ENCODE measurements at regions not wholly inside any gene's neighbourhood (a gene's known extent, or its start where the extent isn't known, plus 50 kb on each side); places are given as distances from the start of the nearest gene placed in this dataset.

GRCh38 chr4:163631288-163631687 lies 136.8 kb downstream of the TMA16 start:
- Histone ChIP-seq H3K4me1 (ENCODE audit: control insufficient read depth in 2 of 2, insufficient read depth in 2 of 2, low read length in 2 of 2) (no peaks in the 10 kb centered on the region), H3K9me3 (ENCODE audit: control insufficient read depth in 2 of 3, low read length in 3 of 3) (no peaks in the 10 kb centered on the region), H3K27me3 (ENCODE audit: control insufficient read depth in 2 of 2, insufficient read depth in 2 of 2, low read length in 2 of 2) (no peaks in the 10 kb centered on the region), H3K4me3 (ENCODE audit: low read length) (no peak overlapping the region), H3K27ac (ENCODE audit: low read depth, low read length) (no peak overlapping the region), H3K36me3 (ENCODE audit: control insufficient read depth in 2 of 3, insufficient read depth in 3 of 3, low read length in 3 of 3) (no peaks in the 10 kb centered on the region)
- Mint-ChIP-seq H3K36me3 (peaks cover 0 to 3% (median 0%) of the 10 kb centered on the region in 5 donors), H3K27ac (no peak overlapping the region), H3K27me3 (peaks cover 0 to 3% (median 0%) of the 10 kb centered on the region in 5 donors), H3K4me3 (no peak overlapping the region), H3K9me3 (peaks cover 0 to 8% (median 5%) of the 10 kb centered on the region in 11 donors), H3K4me1 (peaks cover 0 to 6% (median 0%) of the 10 kb centered on the region in 7 donors)
- DNase-seq (no peak), ATAC-seq (no peak)
- intact Hi-C loops (cut with micrococcal nuclease), result no loop called here
- ChIA-PET CTCF (no interaction called here), POLR2A (interaction anchor here (0.9 kb wide), 1 partner anchor 44 kb away, joined by 3 read pairs; no protein-coding TSS in a partner anchor)

GRCh38 chr4:163638909-163639308 lies 144.4 kb downstream of the TMA16 start:
- H3K9me3 Mint-ChIP-seq, result peaks cover 0 to 5% (median 0%) of the 10 kb centered on the region in 11 donors
- no peak overlapping the region for H3K27ac ChIP-seq (ENCODE audit: low read depth, low read length)
- no peaks in the 10 kb centered on the region for H3K27me3 ChIP-seq (ENCODE audit: control insufficient read depth in 2 of 2, insufficient read depth in 2 of 2, low read length in 2 of 2)
- H3K4me3 Mint-ChIP-seq, result no peak overlapping the region
- ChIA-PET POLR2A (no interaction called here), CTCF (no interaction called here)
- intact Hi-C loops (cut with micrococcal nuclease), result no loop called here
- peak overlapping the region in 1 of 9 donors; percentile 85 for H3K27ac Mint-ChIP-seq
- no peaks in the 10 kb centered on the region for H3K27me3 Mint-ChIP-seq
- no peak for ATAC-seq
- no peaks in the 10 kb centered on the region for H3K36me3 ChIP-seq (ENCODE audit: control insufficient read depth in 2 of 3, insufficient read depth in 3 of 3, low read length in 3 of 3)
- peaks cover 0 to 4% (median 0%) of the 10 kb centered on the region in 7 donors for H3K4me1 Mint-ChIP-seq
- H3K9me3 ChIP-seq (ENCODE audit: control insufficient read depth in 2 of 3, low read length in 3 of 3), result no peaks in the 10 kb centered on the region
- no peaks in the 10 kb centered on the region for H3K4me1 ChIP-seq (ENCODE audit: control insufficient read depth in 2 of 2, insufficient read depth in 2 of 2, low read length in 2 of 2)
- no peak overlapping the region for H3K4me3 ChIP-seq (ENCODE audit: low read length)
- DNase-seq, result no peak
- H3K36me3 Mint-ChIP-seq, result no peaks in the 10 kb centered on the region

GRCh38 chr4:163649557-163650091 lies 155.1 kb downstream of the TMA16 start:
- Mint-ChIP-seq H3K9me3 (peaks cover 0 to 29% (median 19%) of the 10 kb centered on the region in 11 donors), H3K4me1 (peaks cover 0 to 8% (median 0%) of the 10 kb centered on the region in 7 donors), H3K36me3 (peaks cover 0 to 21% (median 10%) of the 10 kb centered on the region in 5 donors), H3K27me3 (peaks cover 0 to 5% (median 0%) of the 10 kb centered on the region in 5 donors), H3K27ac (no peak overlapping the region), H3K4me3 (no peak overlapping the region)
- ChIA-PET CTCF (interaction anchor here (0.5 to 1.2 kb wide), 3 partner anchors 99 to 1094 kb away, joined by 3 to 4 read pairs (median 3); no protein-coding TSS in a partner anchor), POLR2A (no interaction called here)
- no peaks in the 10 kb centered on the region for H3K27me3 ChIP-seq (ENCODE audit: control insufficient read depth in 2 of 2, insufficient read depth in 2 of 2, low read length in 2 of 2)
- no peaks in the 10 kb centered on the region for H3K4me1 ChIP-seq (ENCODE audit: control insufficient read depth in 2 of 2, insufficient read depth in 2 of 2, low read length in 2 of 2)
- intact Hi-C loops (cut with micrococcal nuclease), result no loop called here
- H3K9me3 ChIP-seq (ENCODE audit: control insufficient read depth in 2 of 3, low read length in 3 of 3), result peaks cover 0 to 15% (median 5%) of the 10 kb centered on the region in 3 experiments
- no peak for ATAC-seq
- H3K4me3 ChIP-seq (ENCODE audit: low read length), result no peak overlapping the region
- no peak overlapping the region for H3K27ac ChIP-seq (ENCODE audit: low read depth, low read length)
- no peak for DNase-seq
- H3K36me3 ChIP-seq (ENCODE audit: control insufficient read depth in 2 of 3, insufficient read depth in 3 of 3, low read length in 3 of 3), result no peaks in the 10 kb centered on the region

DNA sequence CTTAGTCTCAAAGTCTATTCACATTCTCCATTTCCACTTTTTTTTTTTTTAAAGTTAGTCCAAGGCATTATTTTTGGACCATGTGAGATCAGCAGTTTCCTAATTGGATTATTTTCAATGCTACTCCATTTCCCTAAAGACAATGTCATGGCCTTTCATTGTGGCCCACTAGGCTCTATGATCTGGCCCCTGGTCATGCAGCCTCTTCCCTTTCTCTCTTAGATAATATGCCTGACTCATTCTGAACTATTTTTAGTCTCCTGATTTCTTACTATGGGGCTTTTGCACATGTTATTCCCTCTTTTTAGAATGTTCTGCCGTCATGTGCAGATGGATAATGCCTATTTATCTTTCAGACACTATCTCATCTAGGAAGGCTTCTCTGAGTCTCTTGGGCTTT lies 157.3 kb downstream of the TMA16 start:
- intact Hi-C loops (cut with micrococcal nuclease), result loop anchor here in 1 of 2 donors (2.0 kb wide), 1 partner anchor 23 kb away; no protein-coding TSS in a partner anchor
- CTCF ChIA-PET, result no interaction called here
- POLR2A ChIA-PET, result no interaction called here
- peaks cover 0 to 12% (median 3%) of the 10 kb centered on the region in 5 donors for H3K36me3 Mint-ChIP-seq
- peaks cover 0 to 8% (median 0%) of the 10 kb centered on the region in 7 donors for H3K4me1 Mint-ChIP-seq
- H3K9me3 ChIP-seq (ENCODE audit: control insufficient read depth in 2 of 3, low read length in 3 of 3), result no peaks in the 10 kb centered on the region
- no peaks in the 10 kb centered on the region for H3K36me3 ChIP-seq (ENCODE audit: control insufficient read depth in 2 of 3, insufficient read depth in 3 of 3, low read length in 3 of 3)
- H3K27me3 ChIP-seq (ENCODE audit: control insufficient read depth in 2 of 2, insufficient read depth in 2 of 2, low read length in 2 of 2), result no peaks in the 10 kb centered on the region
- ATAC-seq, result no peak
- no peak overlapping the region for H3K27ac ChIP-seq (ENCODE audit: low read depth, low read length)
- no peak overlapping the region for H3K4me3 Mint-ChIP-seq
- no peak for DNase-seq
- H3K9me3 Mint-ChIP-seq, result peaks cover 0 to 21% (median 4%) of the 10 kb centered on the region in 11 donors
- H3K4me1 ChIP-seq (ENCODE audit: control insufficient read depth in 2 of 2, insufficient read depth in 2 of 2, low read length in 2 of 2), result no peaks in the 10 kb centered on the region
- H3K27me3 Mint-ChIP-seq, result peaks cover 0 to 5% (median 0%) of the 10 kb centered on the region in 5 donors
- H3K27ac Mint-ChIP-seq, result no peak overlapping the region
- no peak overlapping the region for H3K4me3 ChIP-seq (ENCODE audit: low read length)

DNA sequence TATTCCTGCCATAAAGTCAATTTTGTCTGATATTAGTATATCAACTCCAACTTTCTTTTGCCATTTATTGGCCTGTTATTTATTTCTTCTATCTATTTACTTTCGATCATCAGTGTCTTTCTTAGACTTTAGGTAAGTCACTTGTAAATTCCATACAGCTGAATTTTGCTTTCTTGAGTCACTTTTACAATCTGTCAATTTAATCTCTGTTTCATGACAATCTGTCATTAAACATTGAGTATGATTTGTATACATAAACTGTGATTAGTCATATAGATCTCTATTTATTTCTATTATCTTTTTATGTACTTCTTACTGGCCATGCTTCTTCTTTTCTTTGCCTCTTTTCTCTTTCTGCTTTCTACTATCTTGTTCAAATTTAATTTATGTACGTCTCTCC lies 160.1 kb downstream of the TMA16 start:
- no peak for DNase-seq
- Histone ChIP-seq H3K4me3 (ENCODE audit: low read length) (no peak overlapping the region), H3K9me3 (ENCODE audit: control insufficient read depth in 2 of 3, low read length in 3 of 3) (no peaks in the 10 kb centered on the region), H3K27ac (ENCODE audit: low read depth, low read length) (no peak overlapping the region), H3K27me3 (ENCODE audit: control insufficient read depth in 2 of 2, insufficient read depth in 2 of 2, low read length in 2 of 2) (no peaks in the 10 kb centered on the region), H3K4me1 (ENCODE audit: control insufficient read depth in 2 of 2, insufficient read depth in 2 of 2, low read length in 2 of 2) (no peaks in the 10 kb centered on the region), H3K36me3 (ENCODE audit: control insufficient read depth in 2 of 3, insufficient read depth in 3 of 3, low read length in 3 of 3) (no peaks in the 10 kb centered on the region)
- H3K4me1 Mint-ChIP-seq, result peaks cover 0 to 3% (median 0%) of the 10 kb centered on the region in 7 donors
- H3K36me3 Mint-ChIP-seq, result peaks cover 0 to 4% (median 0%) of the 10 kb centered on the region in 5 donors
- ChIA-PET CTCF (no interaction called here), POLR2A (no interaction called here)
- no peak for ATAC-seq
- peaks cover 0 to 30% (median 3%) of the 10 kb centered on the region in 11 donors for H3K9me3 Mint-ChIP-seq
- intact Hi-C loops (cut with micrococcal nuclease), result no loop called here
- H3K27ac Mint-ChIP-seq, result no peak overlapping the region
- no peak overlapping the region for H3K4me3 Mint-ChIP-seq
- H3K27me3 Mint-ChIP-seq, result no peaks in the 10 kb centered on the region

DNA sequence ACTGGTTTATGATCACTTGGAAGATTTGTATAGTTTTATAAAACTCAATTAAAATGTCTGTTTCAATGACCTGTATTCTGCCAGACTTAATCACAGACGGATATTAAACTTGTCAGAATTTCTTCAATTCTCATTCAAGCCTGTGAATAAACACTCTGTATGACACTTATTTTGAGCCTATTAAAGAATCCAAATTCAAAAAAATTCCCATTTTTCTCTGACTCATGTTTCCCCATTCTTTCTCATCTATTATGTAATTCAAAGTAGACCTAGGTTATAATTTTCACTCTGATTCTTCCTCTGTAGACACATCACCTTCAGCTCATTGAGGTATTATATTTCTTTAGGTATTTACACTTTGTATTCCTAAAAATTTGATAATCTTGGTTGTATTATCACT lies 166.1 kb downstream of the TMA16 start:
- no peak overlapping the region for H3K4me3 ChIP-seq (ENCODE audit: low read length)
- CTCF ChIA-PET, result interaction anchor here (0.6 kb wide), 1 partner anchor 1070 kb away, joined by 3 read pairs; no protein-coding TSS in a partner anchor
- intact Hi-C loops (cut with micrococcal nuclease), result loop anchor here in 1 of 2 donors (10.0 kb wide), 1 partner anchor 234 kb away; no protein-coding TSS in a partner anchor

More for the DNA sequence above, 166.1 kb downstream of the TMA16 start:
- ATAC-seq (no peak), DNase-seq (no peak)
- peaks cover 0 to 44% (median 29%) of the 10 kb centered on the region in 7 donors for H3K4me1 Mint-ChIP-seq
- POLR2A ChIA-PET, result no interaction called here
- H3K9me3 Mint-ChIP-seq, result peaks cover 0 to 24% (median 2%) of the 10 kb centered on the region in 11 donors
- H3K27ac Mint-ChIP-seq, result peak overlapping the region in 2 of 9 donors; percentile 3 to 45
- no peaks in the 10 kb centered on the region for H3K9me3 ChIP-seq (ENCODE audit: control insufficient read depth in 2 of 3, low read length in 3 of 3)
- H3K4me1 ChIP-seq (ENCODE audit: control insufficient read depth in 2 of 2, insufficient read depth in 2 of 2, low read length in 2 of 2), result peaks cover 0 to 17% of the 10 kb centered on the region in 2 donors
- H3K27me3 Mint-ChIP-seq, result no peaks in the 10 kb centered on the region
- no peak overlapping the region for H3K4me3 Mint-ChIP-seq
- peaks cover 0 to 2% (median 0%) of the 10 kb centered on the region in 5 donors for H3K36me3 Mint-ChIP-seq
- H3K36me3 ChIP-seq (ENCODE audit: control insufficient read depth in 2 of 3, insufficient read depth in 3 of 3, low read length in 3 of 3), result no peaks in the 10 kb centered on the region
- no peak overlapping the region for H3K27ac ChIP-seq (ENCODE audit: low read depth, low read length)
- no peaks in the 10 kb centered on the region for H3K27me3 ChIP-seq (ENCODE audit: control insufficient read depth in 2 of 2, insufficient read depth in 2 of 2, low read length in 2 of 2)
